ENCODE measurements at regions not wholly inside any gene's neighbourhood (a gene's known extent, or its start where the extent isn't known, plus 50 kb on each side); places are given as distances from the start of the nearest gene placed in this dataset.

GRCh38 chr15:70504299-70504951 is 258.9 kb downstream of the UACA start:
- DNase-seq, result peak; percentile 4

GRCh38 chr15:70503798-70504298 is 259.5 kb downstream of the UACA start:
- no peak for DNase-seq

GRCh38 chr15:70503073-70503745 is 260.1 kb downstream of the UACA start:
- DNase-seq, result no peak

GRCh38 chr15:70502529-70502928 is 260.8 kb downstream of the UACA start:
- DNase-seq, result no peak

GRCh38 chr15:70501849-70502248 is 261.5 kb downstream of the UACA start:
- DNase-seq, result no peak

GRCh38 chr15:70501121-70501727 is 262.1 kb downstream of the UACA start:
- DNase-seq, result no peak

- no peak for DNase-seq
These were observed 263.6 kb downstream of the UACA start for GRCh38 chr15:70499791-70500190.

- DNase-seq, result no peak
These were observed 265.2 kb downstream of the UACA start for GRCh38 chr15:70498096-70498626.

GRCh38 chr15:70497661-70498060 is 265.7 kb downstream of the UACA start:
- no peak for DNase-seq

GRCh38 chr15:70495991-70496599 is 267.3 kb downstream of the UACA start:
- DNase-seq, result no peak

- no peak for DNase-seq
These were observed 268.3 kb downstream of the UACA start for GRCh38 chr15:70494852-70495571.

GRCh38 chr15:70494517-70494851 is 268.9 kb downstream of the UACA start:
- no peak for DNase-seq

- DNase-seq, result no peak
These were observed 269.4 kb downstream of the UACA start for GRCh38 chr15:70493787-70494516.

GRCh38 chr15:70493376-70493775 is 270.0 kb downstream of the UACA start:
- DNase-seq, result no peak

- peak; percentile 31 for DNase-seq
These were observed 270.8 kb downstream of the UACA start for GRCh38 chr15:70492240-70493177.

GRCh38 chr15:70491641-70492040 is 271.7 kb downstream of the UACA start:
- DNase-seq, result no peak

- no peak for DNase-seq
These were observed 272.1 kb downstream of the UACA start for GRCh38 chr15:70491201-70491621.

- no peak for DNase-seq
These were observed 272.6 kb downstream of the UACA start for GRCh38 chr15:70490838-70491155.

GRCh38 chr15:70490148-70490837 is 273.1 kb downstream of the UACA start:
- no peak for DNase-seq

Measured in midbrain (tissue), 1 donor.